Keratinocyte (primary cell): ENCODE measurements at regions not wholly inside any gene's neighbourhood (a gene's known extent, or its start where the extent isn't known, plus 50 kb on each side); places are given as distances from the start of the nearest gene placed in this dataset.

Experiments used
- DNase-seq: peaks from one replicate; pipeline ENCODE4 v3.0.0-alpha.2; 2011; ENCODE audit warnings: low read depth, missing footprints, low spot score
- FAIRE-seq: peaks from 2 replicates; lab custom pipeline; 2011; peaks lifted over from hg19 to GRCh38; lab: Jason Lieb, UNC
- H2AFZ ChIP-seq: 2 replicates; pipeline ENCODE4 v1.6.0; 2012; ENCODE audit warnings: low read length, control low read depth, inconsistent platforms; ENCODE audit not compliant: control insufficient read depth
- H3K27ac ChIP-seq: 2 replicates; pipeline ENCODE4 v1.5.1; 2011; ENCODE audit warnings: low read length; ENCODE audit not compliant: control insufficient read depth, insufficient read depth
- H3K27me3 ChIP-seq: 3 replicates; pipeline ENCODE4 v1.6.0; 2011; ENCODE audit warnings: low read length; ENCODE audit not compliant: control insufficient read depth, insufficient read depth; ENCODE audit errors: extremely low read depth
- H3K36me3 ChIP-seq, 2 experiments: 2 replicates in 1 of 2; 3 replicates in 1 of 2; pipeline ENCODE4 v1.5.1; 2011; ENCODE audit warnings: low read length in 2 of 2, mild to moderate bottlenecking in 1 of 2; ENCODE audit not compliant: control insufficient read depth in 2 of 2, insufficient read depth in 2 of 2; ENCODE audit errors: extremely low read depth in 1 of 2
- H3K4me1 ChIP-seq: 3 replicates; pipeline ENCODE4 v1.5.1; 2011; ENCODE audit warnings: low read length; ENCODE audit not compliant: control insufficient read depth, insufficient read depth; ENCODE audit errors: extremely low read depth
- H3K4me2 ChIP-seq: 3 replicates; pipeline ENCODE4 v1.6.0; 2011; ENCODE audit warnings: low read depth, low read length; ENCODE audit not compliant: control insufficient read depth, insufficient read depth; ENCODE audit errors: extremely low read depth
- H3K4me3 ChIP-seq, 3 experiments: fragments of 200-600 bp in 1 of 3; sonication (generic) in 1 of 3; 2 replicates in 2 of 3; 3 replicates in 1 of 3; pipeline ENCODE4 v1.5.1; 2011 to 2016; ENCODE audit warnings: low read length in 3 of 3, mild to moderate bottlenecking in 3 of 3, control low read depth in 2 of 3, inconsistent platforms in 1 of 3, low read depth in 1 of 3, mixed read lengths in 1 of 3, mixed run types in 1 of 3, moderate library complexity in 1 of 3; ENCODE audit not compliant: control insufficient read depth in 2 of 3, insufficient read depth in 2 of 3; ENCODE audit errors: extremely low read depth in 1 of 3
- H3K79me2 ChIP-seq: 2 replicates; pipeline ENCODE4 v1.6.0; 2012; ENCODE audit warnings: low read length; ENCODE audit not compliant: control insufficient read depth, insufficient read depth
- H3K9ac ChIP-seq: 3 replicates; pipeline ENCODE4 v1.6.0; 2011; ENCODE audit warnings: low read length; ENCODE audit not compliant: control insufficient read depth, insufficient read depth; ENCODE audit errors: extremely low read depth
- H3K9me1 ChIP-seq: 3 replicates; pipeline ENCODE4 v1.6.0; 2011; ENCODE audit warnings: low read length; ENCODE audit not compliant: control insufficient read depth, insufficient read depth; ENCODE audit errors: extremely low read depth
- H3K9me3 ChIP-seq: 2 replicates; pipeline ENCODE4 v1.5.1; 2012; ENCODE audit warnings: low read depth, low read length; ENCODE audit not compliant: control insufficient read depth
- H4K20me1 ChIP-seq: 3 replicates; pipeline ENCODE4 v1.6.0; 2011; ENCODE audit warnings: low read length; ENCODE audit not compliant: control insufficient read depth, insufficient read depth; ENCODE audit errors: extremely low read depth
- CTCF ChIP-seq, 3 experiments: IDR thresholded peaks in 1 of 3; conservative IDR thresholded peaks in 1 of 3; optimal IDR thresholded peaks in 1 of 3; 2 replicates in 2 of 3; 3 replicates in 1 of 3; pipeline versions ENCODE3 to v1.5.1; 2011; ENCODE audit warnings: low read length in 3 of 3, mild to moderate bottlenecking in 3 of 3, moderate library complexity in 2 of 3, control low read depth in 1 of 3, inconsistent platforms in 1 of 3; ENCODE audit not compliant: insufficient read depth in 2 of 3; ENCODE audit errors: extremely low read depth in 1 of 3
- EZH2 ChIP-seq: IDR thresholded peaks from one replicate; pipeline ENCODE4 v1.6.1; 2012; ENCODE audit warnings: inconsistent platforms, mild to moderate bottlenecking, low read length, moderate library complexity
- dilution Hi-C: fragments of 300-500 bp; cut with MboI; formaldehyde crosslinking; loops from one replicate; pipeline ENCODE4 v1.7.0; 2020; ENCODE audit warnings: low sequenced_read_pairs; ENCODE audit not compliant: extremely low pct_ligation_motif_present

- Histone ChIP-seq H3K4me2 (no peak overlapping the region), H3K4me1 (no peaks in the 10 kb centered on the region), H2AFZ (no peak overlapping the region), H3K79me2 (no peaks in the 10 kb centered on the region), H3K9ac (no peak overlapping the region), H3K27ac (no peak overlapping the region), H4K20me1 (peaks cover 2% of the 10 kb centered on the region), H3K27me3 (peaks cover 4% of the 10 kb centered on the region), H3K36me3 (no peaks in the 10 kb centered on the region), H3K9me3 (no peaks in the 10 kb centered on the region), H3K9me1 (no peaks in the 10 kb centered on the region), H3K4me3 (no peak overlapping the region)
- DNase-seq = no peak
- dilution Hi-C loops = no loop called here
- TF ChIP-seq CTCF (optimal IDR thresholded peaks at IDR 0.05 in 1 of 3, IDR thresholded peaks at IDR 0.05 in 1 of 3, conservative IDR thresholded peaks at IDR 0.05 in 1 of 3; ENCODE audit: extremely low read depth in 1 of 3, insufficient read depth in 2 of 3, low read length in 3 of 3) = no peak
- TF ChIP-seq EZH2 = no peak
- FAIRE-seq = no peak
These were observed 128.9 kb downstream of the CCT6B start for GRCh38 chr17:34832376-34832775.

- Histone ChIP-seq H3K27me3 (no peaks in the 10 kb centered on the region), H3K4me3 (no peak overlapping the region), H3K9me3 (no peaks in the 10 kb centered on the region), H2AFZ (no peak overlapping the region), H3K4me2 (no peak overlapping the region), H3K36me3 (no peaks in the 10 kb centered on the region), H3K4me1 (no peaks in the 10 kb centered on the region), H3K27ac (no peak overlapping the region), H3K9me1 (no peaks in the 10 kb centered on the region), H3K79me2 (no peaks in the 10 kb centered on the region), H3K9ac (no peak overlapping the region), H4K20me1 (peaks cover 2% of the 10 kb centered on the region)
- no peak for DNase-seq
- TF ChIP-seq EZH2 (no peak), CTCF (optimal IDR thresholded peaks at IDR 0.05 in 1 of 3, IDR thresholded peaks at IDR 0.05 in 1 of 3, conservative IDR thresholded peaks at IDR 0.05 in 1 of 3; ENCODE audit: extremely low read depth in 1 of 3, insufficient read depth in 2 of 3, low read length in 3 of 3) (no peak)
- dilution Hi-C loops = no loop called here
- no peak for FAIRE-seq
These were observed 134.3 kb downstream of the CCT6B start for GRCh38 chr17:34827008-34827407.
